ENCODE measurements at regions not wholly inside any gene's neighbourhood (a gene's known extent, or its start where the extent isn't known, plus 50 kb on each side); places are given as distances from the start of the nearest gene placed in this dataset.

DNA sequence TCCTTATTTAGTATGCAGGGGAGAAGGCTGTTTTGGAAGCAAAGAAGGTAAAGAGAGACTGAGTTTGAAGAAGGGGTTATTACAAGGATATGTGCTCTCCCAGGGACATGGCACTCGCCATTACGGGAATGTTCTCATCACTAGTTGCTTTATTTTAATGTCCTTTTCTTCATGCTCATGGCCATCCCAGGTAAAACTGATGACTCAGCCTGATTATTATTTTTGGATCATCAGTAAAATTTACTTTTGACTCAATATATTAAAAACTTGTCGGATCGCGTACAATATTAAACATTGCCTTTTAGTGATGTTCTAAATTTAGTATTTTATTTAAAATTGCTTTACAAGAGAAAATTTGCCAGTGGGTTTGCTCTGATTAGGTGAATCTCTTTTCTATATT lies 414.7 kb downstream of the TLE4 start:
- TF ChIP-seq, protein P1, sequence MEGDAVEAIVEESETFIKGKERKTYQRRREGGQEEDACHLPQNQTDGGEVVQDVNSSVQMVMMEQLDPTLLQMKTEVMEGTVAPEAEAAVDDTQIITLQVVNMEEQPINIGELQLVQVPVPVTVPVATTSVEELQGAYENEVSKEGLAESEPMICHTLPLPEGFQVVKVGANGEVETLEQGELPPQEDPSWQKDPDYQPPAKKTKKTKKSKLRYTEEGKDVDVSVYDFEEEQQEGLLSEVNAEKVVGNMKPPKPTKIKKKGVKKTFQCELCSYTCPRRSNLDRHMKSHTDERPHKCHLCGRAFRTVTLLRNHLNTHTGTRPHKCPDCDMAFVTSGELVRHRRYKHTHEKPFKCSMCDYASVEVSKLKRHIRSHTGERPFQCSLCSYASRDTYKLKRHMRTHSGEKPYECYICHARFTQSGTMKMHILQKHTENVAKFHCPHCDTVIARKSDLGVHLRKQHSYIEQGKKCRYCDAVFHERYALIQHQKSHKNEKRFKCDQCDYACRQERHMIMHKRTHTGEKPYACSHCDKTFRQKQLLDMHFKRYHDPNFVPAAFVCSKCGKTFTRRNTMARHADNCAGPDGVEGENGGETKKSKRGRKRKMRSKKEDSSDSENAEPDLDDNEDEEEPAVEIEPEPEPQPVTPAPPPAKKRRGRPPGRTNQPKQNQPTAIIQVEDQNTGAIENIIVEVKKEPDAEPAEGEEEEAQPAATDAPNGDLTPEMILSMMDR (IDR thresholded peaks at IDR 0.05): no peak
- no peak for TF ChIP-seq POLR2A (IDR thresholded peaks at IDR 0.05)

All from adrenal gland (tissue), 5 donors.